ENCODE measurements at regions not wholly inside any gene's neighbourhood (a gene's known extent, or its start where the extent isn't known, plus 50 kb on each side); places are given as distances from the start of the nearest gene placed in this dataset.

DNA sequence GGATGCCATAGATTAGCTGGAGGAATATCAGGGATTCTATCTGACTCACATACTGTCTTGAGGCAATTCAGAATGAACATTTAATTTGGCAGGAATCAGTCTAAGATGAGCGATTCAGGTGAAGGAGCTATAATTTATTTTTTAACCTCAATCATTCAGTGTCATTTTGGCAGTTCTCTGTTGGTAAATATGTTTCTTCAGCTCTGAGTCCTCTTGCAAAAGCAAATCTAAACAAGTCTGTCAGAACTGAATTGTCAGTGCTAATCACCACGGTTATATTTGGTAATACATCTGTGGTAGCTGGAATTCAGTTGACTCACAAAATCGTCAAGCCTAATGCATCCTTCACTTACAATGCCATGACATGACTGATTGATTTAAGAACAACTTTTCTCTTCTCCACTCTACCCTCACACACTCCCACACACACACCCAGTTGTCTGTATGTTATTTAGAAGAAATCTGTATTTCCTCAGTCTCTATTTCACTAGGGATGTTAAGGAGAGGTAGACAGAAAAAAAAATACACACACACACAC lies 516.6 kb upstream of the NXPH2 start:
- TF ChIP-seq, protein P1, sequence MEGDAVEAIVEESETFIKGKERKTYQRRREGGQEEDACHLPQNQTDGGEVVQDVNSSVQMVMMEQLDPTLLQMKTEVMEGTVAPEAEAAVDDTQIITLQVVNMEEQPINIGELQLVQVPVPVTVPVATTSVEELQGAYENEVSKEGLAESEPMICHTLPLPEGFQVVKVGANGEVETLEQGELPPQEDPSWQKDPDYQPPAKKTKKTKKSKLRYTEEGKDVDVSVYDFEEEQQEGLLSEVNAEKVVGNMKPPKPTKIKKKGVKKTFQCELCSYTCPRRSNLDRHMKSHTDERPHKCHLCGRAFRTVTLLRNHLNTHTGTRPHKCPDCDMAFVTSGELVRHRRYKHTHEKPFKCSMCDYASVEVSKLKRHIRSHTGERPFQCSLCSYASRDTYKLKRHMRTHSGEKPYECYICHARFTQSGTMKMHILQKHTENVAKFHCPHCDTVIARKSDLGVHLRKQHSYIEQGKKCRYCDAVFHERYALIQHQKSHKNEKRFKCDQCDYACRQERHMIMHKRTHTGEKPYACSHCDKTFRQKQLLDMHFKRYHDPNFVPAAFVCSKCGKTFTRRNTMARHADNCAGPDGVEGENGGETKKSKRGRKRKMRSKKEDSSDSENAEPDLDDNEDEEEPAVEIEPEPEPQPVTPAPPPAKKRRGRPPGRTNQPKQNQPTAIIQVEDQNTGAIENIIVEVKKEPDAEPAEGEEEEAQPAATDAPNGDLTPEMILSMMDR (IDR thresholded peaks at IDR 0.05) = no peak
- TF ChIP-seq ZFX (IDR thresholded peaks at IDR 0.05; ENCODE audit: borderline replicate concordance) = no peak

Measured in 22Rv1 (cell line).